Transverse colon (tissue), 4 donors: ENCODE measurements at regions not wholly inside any gene's neighbourhood (a gene's known extent, or its start where the extent isn't known, plus 50 kb on each side); places are given as distances from the start of the nearest gene placed in this dataset.

Source experiments
- DNase-seq: peaks from one replicate; pipeline ENCODE4 v3.0.0-alpha.2; 2019
- H3K27ac ChIP-seq, 4 donors: fragments of 200-600 bp; sonication (generic); 2 replicates each; pipeline ENCODE4 v1.5.1; 2016 to 2018; ENCODE audit warnings: inconsistent platforms in 4 of 4
- H3K27me3 ChIP-seq: fragments of 200-600 bp; sonication (generic); 2 replicates; pipeline ENCODE4 v1.5.1; 2017; ENCODE audit warnings: inconsistent platforms
- H3K36me3 ChIP-seq, 4 donors: fragments of 200-600 bp; sonication (generic); 2 replicates each; pipeline ENCODE4 v1.5.1; 2017 to 2019; ENCODE audit warnings: inconsistent platforms in 4 of 4
- H3K4me1 ChIP-seq, 4 donors: fragments of 200-600 bp; sonication (generic); 2 replicates each; pipeline ENCODE4 v1.5.1; 2017 to 2020; ENCODE audit warnings: inconsistent platforms in 4 of 4
- H3K4me3 ChIP-seq, 4 donors: fragments of 200-600 bp; sonication (generic); 1 replicate in 1 of 4; 2 replicates in 3 of 4; pipeline versions ENCODE4 v1.5.1 to v1.6.1; 2017 to 2019; ENCODE audit warnings: inconsistent platforms in 4 of 4
- H3K9me3 ChIP-seq, 2 donors: fragments of 200-600 bp; sonication (generic); 2 replicates each; pipeline ENCODE4 v1.5.1; 2017 to 2019; ENCODE audit warnings: inconsistent platforms in 2 of 2
- CTCF ChIP-seq, 5 experiments: fragments of 200-600 bp in 3 of 5; fragments of 450-650 bp in 2 of 5; sonication (generic) in 3 of 5; IDR thresholded peaks; 1 replicate in 2 of 5; 2 replicates in 3 of 5; pipeline ENCODE4 v1.5.1; 2016 to 2017; ENCODE audit warnings: antibody characterized with exemption in 5 of 5, inconsistent platforms in 3 of 5, mild to moderate bottlenecking in 2 of 5, moderate library complexity in 1 of 5
- EP300 ChIP-seq: sonication (generic); formaldehyde crosslinking; IDR thresholded peaks from one replicate; pipeline ENCODE4 v1.6.1; 2017; ENCODE audit warnings: antibody characterized with exemption, low read depth
- POLR2A ChIP-seq: fragments of 450-650 bp; IDR thresholded peaks from one replicate; pipeline ENCODE4 v1.6.1; 2016; ENCODE audit warnings: antibody characterized with exemption, mild to moderate bottlenecking, moderate library complexity
- POLR2AphosphoS5 ChIP-seq, 3 donors: sonication (generic); formaldehyde crosslinking; IDR thresholded peaks; one replicate each; pipeline ENCODE4 v1.6.1; 2016; ENCODE audit warnings: antibody characterized with exemption in 3 of 3
- WGBS, 2 donors: methylation state at CpG; one replicate each; pipeline ENCODE4 v1.1.5; 2018; ENCODE audit warnings: low coverage in 1 of 2; 5-methylcytosine and 5-hydroxymethylcytosine counted together
- in situ Hi-C, 4 donors: fragments of 200-750 bp; cut with MboI; loops; one replicate each; pipeline versions ENCODE4 v1.15.0 to v1.15.1; 2017; ENCODE audit warnings: low sequenced_read_pairs in 3 of 4, low pct_ligation_motif_present in 1 of 4, low pct_unique_long_range_greater_than_20kb in 1 of 4
- intact Hi-C: fragments of 100-400 bp; cut with DNase I; formaldehyde crosslinking; loops from one replicate; pipeline ENCODE4 v1.15.1; 2023; ENCODE audit warnings: low total_unique reads

GRCh38 chr2:84290537-84290936, 168.5 kb downstream of the SUCLG1 start:
- no peak for DNase-seq
- Histone ChIP-seq H3K4me1 (peaks cover 0 to 5% (median 0%) of the 10 kb centered on the region in 4 donors), H3K9me3 (no peaks in the 10 kb centered on the region), H3K4me3 (no peak overlapping the region), H3K27ac (no peak overlapping the region), H3K36me3 (no peaks in the 10 kb centered on the region), H3K27me3 (no peaks in the 10 kb centered on the region)
- intact Hi-C loops (no loop called here), in situ Hi-C loops (loop anchor here in 1 of 4 donors (10.0 kb wide), 1 partner anchor 266 kb away; no protein-coding TSS in a partner anchor)
- WGBS, 2 donors = 94 to 100% methylated on average over 1 to 29 of the region's 29 CpGs
- TF ChIP-seq CTCF (IDR thresholded peaks at IDR 0.05) (no peak), POLR2AphosphoS5 (IDR thresholded peaks at IDR 0.05) (no peak), EP300 (no peak), POLR2A (no peak)

- in situ Hi-C loops (no loop called here), intact Hi-C loops (no loop called here)
- Histone ChIP-seq H3K36me3 (no peaks in the 10 kb centered on the region), H3K4me3 (no peak overlapping the region), H3K4me1 (peaks cover 0 to 5% (median 0%) of the 10 kb centered on the region in 4 donors), H3K9me3 (no peaks in the 10 kb centered on the region), H3K27me3 (no peaks in the 10 kb centered on the region), H3K27ac (no peak overlapping the region)
- no peak for TF ChIP-seq POLR2AphosphoS5 (IDR thresholded peaks at IDR 0.05)
- no peak for TF ChIP-seq POLR2A
- no peak for TF ChIP-seq CTCF (IDR thresholded peaks at IDR 0.05)
- no peak for TF ChIP-seq EP300
- WGBS, 2 donors = 83 to 84% methylated on average over 1 to 3 of the region's 3 CpGs
- DNase-seq = no peak
Measured at GRCh38 chr2:84288293-84288692, 170.8 kb downstream of the SUCLG1 start.

- Histone ChIP-seq H3K4me1 (no peaks in the 10 kb centered on the region), H3K4me3 (no peak overlapping the region), H3K27me3 (no peaks in the 10 kb centered on the region), H3K27ac (no peak overlapping the region), H3K9me3 (no peaks in the 10 kb centered on the region), H3K36me3 (no peaks in the 10 kb centered on the region)
- intact Hi-C loops (no loop called here), in situ Hi-C loops (no loop called here)
- 85 to 93% methylated on average over 3 to 4 of the region's 4 CpGs for WGBS, 2 donors
- DNase-seq = no peak
- no peak for TF ChIP-seq POLR2A
- no peak for TF ChIP-seq POLR2AphosphoS5 (IDR thresholded peaks at IDR 0.05)
- no peak for TF ChIP-seq EP300
- no peak for TF ChIP-seq CTCF (IDR thresholded peaks at IDR 0.05)
Measured at GRCh38 chr2:84286878-84287277, 172.2 kb downstream of the SUCLG1 start.

- no peak for DNase-seq
- 40 to 44% methylated on average over 1 of the region's 1 CpG for WGBS, 2 donors
- H3K27me3 ChIP-seq = no peaks in the 10 kb centered on the region
- H3K27ac ChIP-seq = no peak overlapping the region
- no peaks in the 10 kb centered on the region for H3K36me3 ChIP-seq
- intact Hi-C loops = no loop called here
- in situ Hi-C loops = no loop called here
- no peak overlapping the region for H3K4me3 ChIP-seq
- no peaks in the 10 kb centered on the region for H3K4me1 ChIP-seq
- TF ChIP-seq CTCF (IDR thresholded peaks at IDR 0.05) = no peak
- no peak for TF ChIP-seq POLR2AphosphoS5 (IDR thresholded peaks at IDR 0.05)
- TF ChIP-seq POLR2A = no peak
- no peak for TF ChIP-seq EP300
- H3K9me3 ChIP-seq = no peaks in the 10 kb centered on the region
Measured at GRCh38 chr2:84285056-84285747, 173.9 kb downstream of the SUCLG1 start.
